AG10803 (cell line): ENCODE measurements at regions not wholly inside any gene's neighbourhood (a gene's known extent, or its start where the extent isn't known, plus 50 kb on each side); places are given as distances from the start of the nearest gene placed in this dataset.
"Not testable (repeated sequence)": the region's sequence is repeated elsewhere in the genome, so short reads cannot be mapped to it uniquely, and the experiment has no call there.

Experiments
- DNase-seq: peaks from one replicate; pipeline ENCODE4 v3.0.0; 2010; ENCODE audit warnings: low read depth
- H3K4me3 ChIP-seq: 2 replicates; pipeline ENCODE4 v1.5.1; 2011; ENCODE audit warnings: mild to moderate bottlenecking, low read length, control low read depth
- CTCF ChIP-seq: conservative IDR thresholded peaks from 2 replicates; pipeline ENCODE4 v1.5.1; 2011; ENCODE audit warnings: mild to moderate bottlenecking, low read length, control low read depth, inconsistent platforms

DNA sequence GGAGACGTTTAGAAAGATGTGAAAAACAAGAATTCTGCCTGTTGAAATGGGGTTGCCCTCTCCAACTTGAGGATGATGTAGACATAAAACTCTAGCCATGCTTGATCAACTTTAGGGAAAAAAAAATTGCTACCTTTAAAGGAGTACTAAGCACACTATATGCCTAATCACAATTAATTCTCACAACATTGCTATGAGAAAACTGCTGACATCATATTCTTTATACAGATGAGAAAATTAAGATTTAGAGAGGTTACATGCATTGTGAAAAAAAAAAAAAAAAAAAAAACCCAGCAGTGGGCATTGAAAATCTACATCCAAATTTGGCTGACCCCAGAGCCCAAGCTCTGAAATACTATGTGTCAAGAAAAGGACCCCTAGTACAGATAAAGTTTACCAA lies 617.2 kb upstream of the ADGRL2 start:
- TF ChIP-seq CTCF: no peak
- H3K4me3 ChIP-seq: no peak overlapping the region
- DNase-seq: no peak

DNA sequence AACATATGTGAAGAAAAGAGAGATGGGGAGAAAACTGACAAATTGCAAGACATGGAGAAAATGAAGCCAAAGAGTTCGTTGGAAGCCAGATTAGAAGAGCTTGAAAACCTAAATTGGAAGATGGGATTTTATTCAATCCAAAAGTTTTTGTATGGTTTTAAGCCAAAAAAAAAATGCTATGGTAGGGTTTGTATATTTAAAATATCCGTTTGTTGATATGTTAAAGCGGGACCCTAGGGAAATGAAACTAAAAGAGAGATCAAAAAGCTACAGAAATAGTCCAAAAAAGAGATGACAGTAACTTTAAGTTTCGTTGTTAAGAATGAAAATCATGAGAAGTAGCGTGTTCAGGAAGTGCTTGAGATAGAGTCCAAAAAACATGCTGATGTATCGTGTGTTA lies 617.7 kb upstream of the ADGRL2 start:
- no peak for TF ChIP-seq CTCF
- no peak overlapping the region for H3K4me3 ChIP-seq
- no peak for DNase-seq

DNA sequence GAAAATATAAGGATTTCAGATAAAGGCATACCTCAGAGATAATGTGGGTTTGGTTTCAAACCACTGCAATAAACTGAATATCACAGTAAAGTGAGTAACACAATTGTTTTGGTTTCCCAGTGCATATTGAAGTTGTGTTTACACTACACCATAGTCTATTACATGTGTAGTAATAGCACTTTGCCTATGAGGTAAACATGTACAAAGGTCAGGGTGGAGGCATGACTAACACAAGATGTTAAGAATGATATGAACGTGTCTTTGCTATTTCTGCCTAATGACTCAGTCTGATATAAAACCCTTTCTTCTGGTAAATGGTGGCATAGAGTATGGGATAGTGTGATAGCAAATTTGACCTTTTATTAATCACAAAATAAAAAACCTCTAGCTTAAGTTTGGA lies 621.5 kb upstream of the ADGRL2 start:
- no peak overlapping the region for H3K4me3 ChIP-seq
- DNase-seq: peak; percentile 43
- no peak for TF ChIP-seq CTCF

DNA sequence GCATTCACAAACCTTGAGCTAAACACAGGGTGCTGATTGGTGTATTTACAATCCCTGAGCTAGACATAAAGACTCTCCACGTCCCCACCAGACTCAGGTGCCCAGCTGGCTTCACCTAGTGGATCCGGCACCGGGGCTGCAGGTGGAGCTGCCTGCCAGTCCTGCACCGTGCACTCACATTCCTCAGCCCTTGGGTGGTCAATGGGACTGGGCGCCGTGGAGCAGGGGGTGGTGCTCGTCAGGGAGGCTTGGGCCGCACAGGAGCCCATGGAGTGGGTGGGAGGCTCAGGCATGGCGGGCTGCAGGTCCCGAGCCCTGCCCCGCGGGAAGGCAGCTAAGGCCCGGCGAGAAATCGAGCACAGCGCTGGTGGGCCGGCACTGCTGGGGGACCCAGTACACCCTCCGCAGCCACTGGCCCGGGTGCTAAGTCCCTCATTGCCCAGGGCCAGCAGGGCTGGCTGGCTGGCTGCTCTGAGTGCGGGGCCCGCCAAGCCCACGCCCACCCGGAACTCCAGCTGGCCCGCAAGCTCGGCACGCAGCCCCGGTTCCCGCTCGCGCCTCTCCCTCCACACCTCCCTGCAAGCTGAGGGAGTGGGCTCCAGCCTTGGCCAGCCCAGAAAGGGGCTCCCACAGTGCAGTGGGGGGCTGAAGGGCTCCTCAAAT lies 622.2 kb upstream of the ADGRL2 start:
- not testable (repeated sequence) for DNase-seq

GRCh38 chr1:81174811-81175476 lies 625.8 kb upstream of the ADGRL2 start:
- peak; percentile 12 for DNase-seq
- H3K4me3 ChIP-seq: no peak overlapping the region
- TF ChIP-seq CTCF: no peak

More for the DNA sequence above, 622.2 kb upstream of the ADGRL2 start:
- not testable (repeated sequence) for H3K4me3 ChIP-seq

- DNase-seq: peak; percentile 19
- no peak overlapping the region for H3K4me3 ChIP-seq
- TF ChIP-seq CTCF: no peak
Measured at GRCh38 chr1:81174052-81174451, 626.7 kb upstream of the ADGRL2 start.

GRCh38 chr1:81172483-81172882 lies 628.3 kb upstream of the ADGRL2 start:
- no peak for TF ChIP-seq CTCF
- no peak overlapping the region for H3K4me3 ChIP-seq
- no peak for DNase-seq
